ENCODE measurements at regions not wholly inside any gene's neighbourhood (a gene's known extent, or its start where the extent isn't known, plus 50 kb on each side); places are given as distances from the start of the nearest gene placed in this dataset.

GRCh38 chr12:111171345-111171744, 197.6 kb downstream of the PHETA1 start:
- Histone ChIP-seq H3K36me3 (ENCODE audit: control insufficient read depth in 1 of 2, insufficient read depth in 2 of 2, low read length in 2 of 2) (no peaks in the 10 kb centered on the region), H3K4me3 (ENCODE audit: low read depth in 1 of 2, low read length in 2 of 2) (no peak overlapping the region), H3K27ac (ENCODE audit: low read length) (no peak overlapping the region), H3K4me1 (ENCODE audit: control insufficient read depth in 1 of 2, insufficient read depth in 2 of 2, low read length in 2 of 2) (no peaks in the 10 kb centered on the region), H3K27me3 (ENCODE audit: low read depth, low read length) (no peaks in the 10 kb centered on the region), H3K9me3 (ENCODE audit: control insufficient read depth in 1 of 2, low read length in 2 of 2) (no peaks in the 10 kb centered on the region)

- no peak overlapping the region for H3K4me3 ChIP-seq (ENCODE audit: low read depth in 1 of 2, low read length in 2 of 2)
- H3K4me1 ChIP-seq (ENCODE audit: control insufficient read depth in 1 of 2, insufficient read depth in 2 of 2, low read length in 2 of 2): no peaks in the 10 kb centered on the region
- H3K27ac ChIP-seq (ENCODE audit: low read length): no peak overlapping the region
- no peaks in the 10 kb centered on the region for H3K9me3 ChIP-seq (ENCODE audit: control insufficient read depth in 1 of 2, low read length in 2 of 2)
- no peaks in the 10 kb centered on the region for H3K36me3 ChIP-seq (ENCODE audit: control insufficient read depth in 1 of 2, insufficient read depth in 2 of 2, low read length in 2 of 2)
- no peaks in the 10 kb centered on the region for H3K27me3 ChIP-seq (ENCODE audit: low read depth, low read length)
Measured at GRCh38 chr12:111170543-111170942, 198.4 kb downstream of the PHETA1 start.

- H3K4me3 ChIP-seq (ENCODE audit: low read depth in 1 of 2, low read length in 2 of 2): no peak overlapping the region
- no peaks in the 10 kb centered on the region for H3K9me3 ChIP-seq (ENCODE audit: control insufficient read depth in 1 of 2, low read length in 2 of 2)
- H3K27ac ChIP-seq (ENCODE audit: low read length): no peak overlapping the region
- no peaks in the 10 kb centered on the region for H3K27me3 ChIP-seq (ENCODE audit: low read depth, low read length)
- no peaks in the 10 kb centered on the region for H3K36me3 ChIP-seq (ENCODE audit: control insufficient read depth in 1 of 2, insufficient read depth in 2 of 2, low read length in 2 of 2)
- H3K4me1 ChIP-seq (ENCODE audit: control insufficient read depth in 1 of 2, insufficient read depth in 2 of 2, low read length in 2 of 2): no peaks in the 10 kb centered on the region
Measured at GRCh38 chr12:111169456-111169855, 199.4 kb downstream of the PHETA1 start.

GRCh38 chr12:111169032-111169431, 199.9 kb downstream of the PHETA1 start:
- Histone ChIP-seq H3K27me3 (ENCODE audit: low read depth, low read length) (no peaks in the 10 kb centered on the region), H3K36me3 (ENCODE audit: control insufficient read depth in 1 of 2, insufficient read depth in 2 of 2, low read length in 2 of 2) (no peaks in the 10 kb centered on the region), H3K9me3 (ENCODE audit: control insufficient read depth in 1 of 2, low read length in 2 of 2) (no peaks in the 10 kb centered on the region), H3K27ac (ENCODE audit: low read length) (no peak overlapping the region), H3K4me3 (ENCODE audit: low read depth in 1 of 2, low read length in 2 of 2) (no peak overlapping the region), H3K4me1 (ENCODE audit: control insufficient read depth in 1 of 2, insufficient read depth in 2 of 2, low read length in 2 of 2) (no peaks in the 10 kb centered on the region)

GRCh38 chr12:111168009-111168900, 200.6 kb downstream of the PHETA1 start:
- no peaks in the 10 kb centered on the region for H3K9me3 ChIP-seq (ENCODE audit: control insufficient read depth in 1 of 2, low read length in 2 of 2)
- no peaks in the 10 kb centered on the region for H3K4me1 ChIP-seq (ENCODE audit: control insufficient read depth in 1 of 2, insufficient read depth in 2 of 2, low read length in 2 of 2)
- H3K36me3 ChIP-seq (ENCODE audit: control insufficient read depth in 1 of 2, insufficient read depth in 2 of 2, low read length in 2 of 2): no peaks in the 10 kb centered on the region
- H3K27me3 ChIP-seq (ENCODE audit: low read depth, low read length): no peaks in the 10 kb centered on the region
- H3K27ac ChIP-seq (ENCODE audit: low read length): no peak overlapping the region
- no peak overlapping the region for H3K4me3 ChIP-seq (ENCODE audit: low read depth in 1 of 2, low read length in 2 of 2)

- no peak overlapping the region for H3K27ac ChIP-seq (ENCODE audit: low read length)
Measured at GRCh38 chr12:111166779-111167540, 201.9 kb downstream of the PHETA1 start.

GRCh38 chr12:111164833-111165525, 203.9 kb downstream of the PHETA1 start:
- Histone ChIP-seq H3K4me1 (ENCODE audit: control insufficient read depth in 1 of 2, insufficient read depth in 2 of 2, low read length in 2 of 2) (no peaks in the 10 kb centered on the region), H3K4me3 (ENCODE audit: low read depth in 1 of 2, low read length in 2 of 2) (no peak overlapping the region), H3K27ac (ENCODE audit: low read length) (no peak overlapping the region), H3K36me3 (ENCODE audit: control insufficient read depth in 1 of 2, insufficient read depth in 2 of 2, low read length in 2 of 2) (no peaks in the 10 kb centered on the region), H3K9me3 (ENCODE audit: control insufficient read depth in 1 of 2, low read length in 2 of 2) (no peaks in the 10 kb centered on the region), H3K27me3 (ENCODE audit: low read depth, low read length) (no peaks in the 10 kb centered on the region)

More at GRCh38 chr12:111166779-111167540, 201.9 kb downstream of the PHETA1 start:
- H3K27me3 ChIP-seq (ENCODE audit: low read depth, low read length): no peaks in the 10 kb centered on the region
- no peaks in the 10 kb centered on the region for H3K9me3 ChIP-seq (ENCODE audit: control insufficient read depth in 1 of 2, low read length in 2 of 2)
- H3K4me3 ChIP-seq (ENCODE audit: low read depth in 1 of 2, low read length in 2 of 2): no peak overlapping the region
- H3K36me3 ChIP-seq (ENCODE audit: control insufficient read depth in 1 of 2, insufficient read depth in 2 of 2, low read length in 2 of 2): no peaks in the 10 kb centered on the region
- no peaks in the 10 kb centered on the region for H3K4me1 ChIP-seq (ENCODE audit: control insufficient read depth in 1 of 2, insufficient read depth in 2 of 2, low read length in 2 of 2)

GRCh38 chr12:111163422-111163821, 205.5 kb downstream of the PHETA1 start:
- Histone ChIP-seq H3K4me3 (ENCODE audit: low read depth in 1 of 2, low read length in 2 of 2) (no peak overlapping the region), H3K9me3 (ENCODE audit: control insufficient read depth in 1 of 2, low read length in 2 of 2) (no peaks in the 10 kb centered on the region), H3K36me3 (ENCODE audit: control insufficient read depth in 1 of 2, insufficient read depth in 2 of 2, low read length in 2 of 2) (no peaks in the 10 kb centered on the region), H3K4me1 (ENCODE audit: control insufficient read depth in 1 of 2, insufficient read depth in 2 of 2, low read length in 2 of 2) (no peaks in the 10 kb centered on the region), H3K27ac (ENCODE audit: low read length) (no peak overlapping the region), H3K27me3 (ENCODE audit: low read depth, low read length) (no peaks in the 10 kb centered on the region)

GRCh38 chr12:111161898-111162297, 207.0 kb downstream of the PHETA1 start:
- Histone ChIP-seq H3K4me3 (ENCODE audit: low read depth in 1 of 2, low read length in 2 of 2) (no peak overlapping the region), H3K4me1 (ENCODE audit: control insufficient read depth in 1 of 2, insufficient read depth in 2 of 2, low read length in 2 of 2) (no peaks in the 10 kb centered on the region), H3K27ac (ENCODE audit: low read length) (no peak overlapping the region), H3K36me3 (ENCODE audit: control insufficient read depth in 1 of 2, insufficient read depth in 2 of 2, low read length in 2 of 2) (no peaks in the 10 kb centered on the region), H3K9me3 (ENCODE audit: control insufficient read depth in 1 of 2, low read length in 2 of 2) (no peaks in the 10 kb centered on the region), H3K27me3 (ENCODE audit: low read depth, low read length) (no peaks in the 10 kb centered on the region)

GRCh38 chr12:111160350-111161241, 208.3 kb downstream of the PHETA1 start:
- H3K27ac ChIP-seq (ENCODE audit: low read length): no peak overlapping the region
- no peaks in the 10 kb centered on the region for H3K4me1 ChIP-seq (ENCODE audit: control insufficient read depth in 1 of 2, insufficient read depth in 2 of 2, low read length in 2 of 2)
- H3K4me3 ChIP-seq (ENCODE audit: low read depth in 1 of 2, low read length in 2 of 2): no peak overlapping the region
- no peaks in the 10 kb centered on the region for H3K27me3 ChIP-seq (ENCODE audit: low read depth, low read length)
- no peaks in the 10 kb centered on the region for H3K9me3 ChIP-seq (ENCODE audit: control insufficient read depth in 1 of 2, low read length in 2 of 2)
- no peaks in the 10 kb centered on the region for H3K36me3 ChIP-seq (ENCODE audit: control insufficient read depth in 1 of 2, insufficient read depth in 2 of 2, low read length in 2 of 2)

All from muscle layer of duodenum (tissue), 2 donors.